ENCODE measurements at regions not wholly inside any gene's neighbourhood (a gene's known extent, or its start where the extent isn't known, plus 50 kb on each side); places are given as distances from the start of the nearest gene placed in this dataset.

DNA sequence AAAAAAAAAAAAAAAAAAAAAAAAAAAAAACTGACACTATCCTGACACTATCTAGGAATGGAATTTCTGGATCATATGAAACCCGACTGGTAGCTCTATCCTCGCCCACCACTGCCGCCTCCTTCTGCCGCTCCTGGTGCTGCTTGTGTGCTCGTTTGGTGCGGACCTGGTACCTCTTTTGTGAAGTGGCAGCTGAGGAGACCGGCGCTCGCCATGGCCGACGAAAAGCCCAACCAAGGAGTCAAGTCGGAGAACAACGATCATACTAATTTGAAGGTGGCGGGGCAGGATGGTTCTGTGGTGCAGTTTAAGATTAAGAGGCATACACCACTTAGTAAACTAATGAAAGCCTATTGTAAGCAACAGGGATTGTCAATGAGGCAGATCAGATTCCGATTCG, 130.6 kb downstream of the SEPTIN14 start:
- TF ChIP-seq, protein P1, sequence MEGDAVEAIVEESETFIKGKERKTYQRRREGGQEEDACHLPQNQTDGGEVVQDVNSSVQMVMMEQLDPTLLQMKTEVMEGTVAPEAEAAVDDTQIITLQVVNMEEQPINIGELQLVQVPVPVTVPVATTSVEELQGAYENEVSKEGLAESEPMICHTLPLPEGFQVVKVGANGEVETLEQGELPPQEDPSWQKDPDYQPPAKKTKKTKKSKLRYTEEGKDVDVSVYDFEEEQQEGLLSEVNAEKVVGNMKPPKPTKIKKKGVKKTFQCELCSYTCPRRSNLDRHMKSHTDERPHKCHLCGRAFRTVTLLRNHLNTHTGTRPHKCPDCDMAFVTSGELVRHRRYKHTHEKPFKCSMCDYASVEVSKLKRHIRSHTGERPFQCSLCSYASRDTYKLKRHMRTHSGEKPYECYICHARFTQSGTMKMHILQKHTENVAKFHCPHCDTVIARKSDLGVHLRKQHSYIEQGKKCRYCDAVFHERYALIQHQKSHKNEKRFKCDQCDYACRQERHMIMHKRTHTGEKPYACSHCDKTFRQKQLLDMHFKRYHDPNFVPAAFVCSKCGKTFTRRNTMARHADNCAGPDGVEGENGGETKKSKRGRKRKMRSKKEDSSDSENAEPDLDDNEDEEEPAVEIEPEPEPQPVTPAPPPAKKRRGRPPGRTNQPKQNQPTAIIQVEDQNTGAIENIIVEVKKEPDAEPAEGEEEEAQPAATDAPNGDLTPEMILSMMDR (IDR thresholded peaks at IDR 0.05) = no peak
- no peak for TF ChIP-seq ZFX (IDR thresholded peaks at IDR 0.05; ENCODE audit: borderline replicate concordance)
